ENCODE measurements at regions not wholly inside any gene's neighbourhood (a gene's known extent, or its start where the extent isn't known, plus 50 kb on each side); places are given as distances from the start of the nearest gene placed in this dataset.

GRCh38 chr7:34451183-34451582 is 206.8 kb upstream of the NPSR1 start:
- H4K20me1 ChIP-seq (ENCODE audit: insufficient read depth): no peaks in the 10 kb centered on the region
- ChIA-PET CTCF (no interaction called here), POLR2A (ENCODE audit: unreplicated experiment) (no interaction called here)
- no peaks in the 10 kb centered on the region for H3F3A ChIP-seq (ENCODE audit: insufficient read depth, low read depth)
- TF ChIP-seq EZH2 (IDR thresholded peaks at IDR 0.05; ENCODE audit: low read depth) (no peak), CTCF (conservative IDR thresholded peaks at IDR 0.05) (no peak)
- H3K9me3 ChIP-seq (ENCODE audit: insufficient read depth, low read depth): no peaks in the 10 kb centered on the region
- no peaks in the 10 kb centered on the region for H3K9me2 ChIP-seq (ENCODE audit: insufficient read depth)
- H3K27ac ChIP-seq: no peak overlapping the region
- intact Hi-C loops (cut with micrococcal nuclease; ENCODE audit: unreplicated experiment): no loop called here
- no peak for DNase-seq
- no peaks in the 10 kb centered on the region for H3K27me3 ChIP-seq (ENCODE audit: insufficient read depth, low read depth)
- BruUV-seq (replicated peaks): no TSS peak
- no peaks in the 10 kb centered on the region for H3K79me2 ChIP-seq (ENCODE audit: low read depth)
- no peak overlapping the region for H2AFZ ChIP-seq
- no peaks in the 10 kb centered on the region for H3K4me1 ChIP-seq (replicated peaks; ENCODE audit: insufficient read depth)
- H3K4me3 ChIP-seq: no peak overlapping the region
- H3K4me2 ChIP-seq: no peak overlapping the region
- no peaks in the 10 kb centered on the region for H3K36me3 ChIP-seq (ENCODE audit: low read depth)

- H3K9me3 ChIP-seq (ENCODE audit: insufficient read depth, low read depth): no peaks in the 10 kb centered on the region
- H3K27ac ChIP-seq: no peak overlapping the region
- H3K27me3 ChIP-seq (ENCODE audit: insufficient read depth, low read depth): no peaks in the 10 kb centered on the region
- H3F3A ChIP-seq (ENCODE audit: insufficient read depth, low read depth): no peaks in the 10 kb centered on the region
- intact Hi-C loops (cut with micrococcal nuclease; ENCODE audit: unreplicated experiment): no loop called here
- no peak overlapping the region for H3K4me2 ChIP-seq
- POLR2A ChIA-PET (ENCODE audit: unreplicated experiment): no interaction called here
- TF ChIP-seq EZH2 (IDR thresholded peaks at IDR 0.05; ENCODE audit: low read depth) (no peak), CTCF (conservative IDR thresholded peaks at IDR 0.05) (no peak)
- H3K36me3 ChIP-seq (ENCODE audit: low read depth): no peaks in the 10 kb centered on the region
- H3K79me2 ChIP-seq (ENCODE audit: low read depth): no peaks in the 10 kb centered on the region
- CTCF ChIA-PET: no interaction called here
- H3K4me3 ChIP-seq: no peak overlapping the region
- no peak for DNase-seq
- H3K9me2 ChIP-seq (ENCODE audit: insufficient read depth): no peaks in the 10 kb centered on the region
- H2AFZ ChIP-seq: no peak overlapping the region
- no TSS peak for BruUV-seq (replicated peaks)
- no peaks in the 10 kb centered on the region for H3K4me1 ChIP-seq (replicated peaks; ENCODE audit: insufficient read depth)
- no peaks in the 10 kb centered on the region for H4K20me1 ChIP-seq (ENCODE audit: insufficient read depth)
Measured at GRCh38 chr7:34451923-34452322, 206.1 kb upstream of the NPSR1 start.

GRCh38 chr7:34452363-34452762 is 205.7 kb upstream of the NPSR1 start:
- no peaks in the 10 kb centered on the region for H3K36me3 ChIP-seq (ENCODE audit: low read depth)
- H3K27me3 ChIP-seq (ENCODE audit: insufficient read depth, low read depth): no peaks in the 10 kb centered on the region
- intact Hi-C loops (cut with micrococcal nuclease; ENCODE audit: unreplicated experiment): no loop called here
- no peak overlapping the region for H3K4me3 ChIP-seq
- H3K9me2 ChIP-seq (ENCODE audit: insufficient read depth): no peaks in the 10 kb centered on the region
- no peaks in the 10 kb centered on the region for H3K4me1 ChIP-seq (replicated peaks; ENCODE audit: insufficient read depth)
- POLR2A ChIA-PET (ENCODE audit: unreplicated experiment): no interaction called here
- no peaks in the 10 kb centered on the region for H4K20me1 ChIP-seq (ENCODE audit: insufficient read depth)
- H2AFZ ChIP-seq: no peak overlapping the region
- no peak for DNase-seq
- no peak overlapping the region for H3K27ac ChIP-seq
- CTCF ChIA-PET: no interaction called here
- BruUV-seq (replicated peaks): no TSS peak
- no peak overlapping the region for H3K4me2 ChIP-seq
- H3F3A ChIP-seq (ENCODE audit: insufficient read depth, low read depth): no peaks in the 10 kb centered on the region
- no peaks in the 10 kb centered on the region for H3K79me2 ChIP-seq (ENCODE audit: low read depth)
- TF ChIP-seq EZH2 (IDR thresholded peaks at IDR 0.05; ENCODE audit: low read depth) (no peak), CTCF (conservative IDR thresholded peaks at IDR 0.05) (no peak)
- H3K9me3 ChIP-seq (ENCODE audit: insufficient read depth, low read depth): no peaks in the 10 kb centered on the region

Data from PC-9 (cell line).